Left renal pelvis (tissue), 4 donors: ENCODE measurements at regions not wholly inside any gene's neighbourhood (a gene's known extent, or its start where the extent isn't known, plus 50 kb on each side); places are given as distances from the start of the nearest gene placed in this dataset.

Experiments used
- DNase-seq, 4 donors: peaks; one replicate each; pipeline ENCODE4 v3.0.0-alpha.2; 2013; ENCODE audit warnings: low read depth in 4 of 4, low spot score in 3 of 4

- no peak for DNase-seq
Measured at GRCh38 chr10:25661632-25662031, 272.4 kb upstream of the MYO3A start.

GRCh38 chr10:25666276-25666675, 267.8 kb upstream of the MYO3A start:
- DNase-seq = peak in 2 of 4 donors; percentile 14 to 32

- no peak for DNase-seq
Measured at GRCh38 chr10:25675204-25675603, 258.8 kb upstream of the MYO3A start.

- no peak for DNase-seq
Measured at GRCh38 chr10:25675615-25676014, 258.4 kb upstream of the MYO3A start.

GRCh38 chr10:25678220-25678619, 255.8 kb upstream of the MYO3A start:
- DNase-seq = no peak

GRCh38 chr10:25678666-25679065, 255.4 kb upstream of the MYO3A start:
- no peak for DNase-seq

GRCh38 chr10:25682203-25682851, 251.7 kb upstream of the MYO3A start:
- DNase-seq = peak in 3 of 4 donors; percentile 8 to 23 (median 22)

DNA sequence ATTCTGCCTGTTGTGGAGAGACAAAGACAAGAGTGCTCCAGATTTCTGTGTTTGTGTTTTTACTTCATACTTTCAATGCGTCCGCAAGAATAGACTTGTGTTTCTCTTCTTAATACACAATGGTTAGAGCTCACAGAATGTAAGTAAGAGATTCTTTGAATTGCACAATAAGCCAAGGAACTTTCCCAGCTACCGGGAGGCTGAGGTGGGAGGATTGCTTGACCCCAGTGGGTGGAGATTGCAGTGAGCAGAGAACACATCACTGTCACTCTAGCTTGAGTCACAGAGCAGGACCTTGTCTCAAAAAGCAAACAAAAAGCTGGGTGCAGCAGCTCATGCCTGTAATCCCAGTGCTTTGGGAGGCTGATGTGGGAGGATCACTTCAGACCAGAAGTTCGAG, 250.7 kb upstream of the MYO3A start:
- no peak for DNase-seq

- DNase-seq = no peak
Measured at GRCh38 chr10:25687521-25687920, 246.5 kb upstream of the MYO3A start.

DNA sequence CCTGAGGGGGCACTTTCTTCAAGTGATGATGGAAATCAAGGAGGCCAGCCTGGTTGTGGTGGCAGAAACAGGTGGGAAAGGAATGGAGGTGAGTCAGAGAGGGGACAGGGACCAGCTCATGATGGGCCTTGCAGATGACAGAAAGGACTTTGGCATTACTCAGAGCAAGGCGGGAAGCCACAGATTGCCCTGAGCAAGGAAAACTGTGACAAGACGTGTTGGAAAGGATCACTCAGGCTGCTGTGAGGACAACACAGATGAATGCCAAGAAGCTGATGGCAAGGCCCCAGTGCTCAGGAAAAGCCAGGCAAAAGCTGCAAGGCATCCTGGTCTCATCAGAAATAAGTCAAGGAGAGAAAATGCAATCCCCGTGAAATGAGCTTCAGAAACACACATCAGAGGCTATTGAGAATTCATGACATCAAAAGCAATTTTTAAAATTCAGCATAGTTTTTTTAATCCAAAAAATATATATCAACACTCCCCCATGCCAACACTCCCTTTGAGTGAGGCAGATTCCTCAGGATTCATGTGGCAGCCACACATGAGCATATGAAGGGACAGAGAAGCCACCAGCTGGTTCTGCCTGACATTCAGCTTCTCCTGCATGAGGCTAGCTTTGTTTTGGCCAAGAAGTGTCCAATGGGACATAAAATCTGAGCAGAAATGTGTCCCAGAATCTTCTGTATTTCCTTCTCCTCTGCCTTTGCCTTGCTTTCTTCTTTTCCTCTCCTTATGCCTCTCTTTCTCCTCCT, 244.5 kb upstream of the MYO3A start:
- no peak for DNase-seq

GRCh38 chr10:25692761-25693160, 241.3 kb upstream of the MYO3A start:
- DNase-seq = no peak

DNA sequence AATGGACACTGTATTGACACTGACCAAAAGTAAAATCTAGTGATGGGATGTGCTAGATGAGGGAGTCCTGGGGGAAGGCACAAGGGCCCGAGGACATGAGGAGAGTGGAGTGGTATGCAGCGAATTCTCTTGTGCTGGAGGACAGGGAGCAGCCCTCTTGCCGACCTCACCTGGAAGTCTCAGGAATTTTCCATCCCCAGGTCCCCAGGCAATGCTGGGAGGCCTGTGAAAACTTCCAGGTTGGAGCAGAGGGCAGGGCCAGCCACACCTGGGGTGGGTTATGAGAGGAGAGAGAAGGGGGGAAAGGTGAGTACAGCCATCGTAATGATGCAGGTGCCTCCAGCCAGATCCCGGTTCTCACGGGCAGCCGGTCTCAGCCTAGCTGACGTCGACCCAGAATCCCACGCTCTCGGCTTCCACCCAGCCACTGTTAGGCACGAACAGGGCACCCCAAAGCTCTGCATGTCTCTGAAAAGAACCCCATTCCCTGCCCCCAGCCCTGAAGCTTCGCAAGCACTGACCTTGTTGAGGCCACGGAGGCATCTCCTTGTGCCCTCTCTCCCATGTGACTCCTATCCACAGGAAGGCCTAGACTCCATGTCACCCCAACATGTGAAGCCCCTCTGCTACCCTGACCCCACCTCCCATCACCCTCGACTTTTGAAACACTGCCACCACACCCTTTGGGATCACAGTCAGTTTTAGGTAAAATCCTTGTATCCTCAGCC, 239.7 kb upstream of the MYO3A start:
- DNase-seq = no peak

- no peak for DNase-seq
Measured at GRCh38 chr10:25694971-25695370, 239.1 kb upstream of the MYO3A start.

GRCh38 chr10:25695586-25695985, 238.4 kb upstream of the MYO3A start:
- DNase-seq = no peak

DNA sequence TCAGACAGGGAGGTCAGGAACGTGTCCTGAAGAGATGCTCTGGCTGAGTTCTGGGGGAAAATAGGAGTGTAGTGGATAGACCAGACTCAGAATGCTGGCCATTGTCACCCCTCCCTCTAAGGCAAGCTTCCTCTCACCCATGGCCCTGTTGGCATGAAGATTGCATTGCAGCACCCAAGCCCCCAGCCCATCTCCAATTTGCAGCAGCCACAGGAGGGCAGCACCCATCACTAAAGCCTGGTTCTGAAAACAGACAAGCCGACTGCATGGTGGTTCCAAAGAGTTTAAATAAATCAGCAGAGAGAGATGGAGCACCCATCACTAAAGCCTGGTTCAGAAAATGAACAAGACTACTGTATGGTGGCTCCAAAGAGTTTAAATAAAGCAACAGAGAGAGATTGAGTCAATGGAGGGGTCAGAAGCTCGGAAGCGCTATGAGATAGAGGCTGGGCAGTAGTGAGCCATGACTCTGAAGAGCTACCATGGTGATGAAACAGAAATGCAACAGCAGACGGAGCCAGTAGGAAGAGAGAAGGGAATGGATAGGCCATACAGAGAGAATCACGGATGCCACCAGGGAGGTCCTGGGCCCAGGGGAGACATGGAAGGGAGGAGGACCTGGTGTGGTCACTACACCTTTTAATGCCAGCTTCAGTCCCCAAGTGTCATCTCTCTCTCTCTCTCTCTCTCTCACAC, 237.9 kb upstream of the MYO3A start:
- DNase-seq = no peak

- DNase-seq = no peak
Measured at GRCh38 chr10:25697412-25697811, 236.6 kb upstream of the MYO3A start.

DNA sequence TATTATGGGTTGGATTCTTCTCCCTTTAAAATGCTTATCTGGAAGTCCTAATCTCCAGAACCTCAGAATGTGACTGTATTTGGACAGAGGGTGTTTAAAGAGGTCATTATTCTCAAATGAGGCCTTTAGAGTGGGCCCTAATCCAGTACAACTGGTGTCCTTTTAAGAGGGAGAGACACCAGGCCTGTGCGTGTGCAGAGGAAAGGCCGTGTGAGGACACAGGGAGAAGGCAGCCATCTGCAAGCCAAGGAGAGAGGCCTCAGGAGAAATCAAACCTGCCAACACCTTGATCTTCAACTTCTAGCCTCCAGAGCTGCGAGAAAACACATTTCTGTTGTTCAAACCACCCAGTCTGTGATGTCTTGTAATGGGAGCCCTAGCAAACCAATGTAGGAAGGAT, 235.4 kb upstream of the MYO3A start:
- no peak for DNase-seq

- no peak for DNase-seq
Measured at GRCh38 chr10:25699631-25700030, 234.4 kb upstream of the MYO3A start.

- DNase-seq = no peak
Measured at GRCh38 chr10:25701652-25702051, 232.4 kb upstream of the MYO3A start.

DNA sequence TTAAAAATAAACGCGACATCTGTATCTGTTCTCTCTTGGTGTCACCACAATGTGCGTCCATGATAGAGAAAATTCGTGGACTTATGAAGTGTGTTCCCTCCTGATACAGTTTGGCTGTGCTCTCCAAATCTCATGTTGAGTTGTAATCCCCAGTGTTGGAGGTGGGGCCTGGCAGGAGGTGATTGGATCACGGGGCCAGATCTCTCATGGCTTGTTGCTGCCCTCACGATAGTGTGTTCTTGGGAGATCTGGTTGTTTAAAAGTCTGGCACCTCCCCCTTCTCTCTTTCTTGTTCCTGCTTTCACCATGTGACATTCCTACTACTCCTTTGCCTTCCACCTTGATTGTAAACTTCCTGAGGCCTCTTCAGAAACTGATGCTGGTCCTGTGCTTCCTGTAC, 229.4 kb upstream of the MYO3A start:
- no peak for DNase-seq

GRCh38 chr10:25707572-25707971, 226.5 kb upstream of the MYO3A start:
- DNase-seq = no peak
